Nephron (organoid): ENCODE measurements at regions not wholly inside any gene's neighbourhood (a gene's known extent, or its start where the extent isn't known, plus 50 kb on each side); places are given as distances from the start of the nearest gene placed in this dataset.

ENCODE experiments used
- H3K27ac Mint-ChIP-seq, 3 experiments: 2 replicates each; pipeline ENCODE4 v1.8.0; 2020; ENCODE audit warnings: mixed read lengths in 3 of 3, mild to moderate bottlenecking in 2 of 3, moderate library complexity in 1 of 3
- H3K27me3 Mint-ChIP-seq: 2 replicates; pipeline ENCODE4 v1.8.0; 2021; ENCODE audit warnings: low read depth, mild to moderate bottlenecking, moderate library complexity, mixed read lengths
- H3K36me3 Mint-ChIP-seq: 2 replicates; pipeline ENCODE4 v1.8.0; 2020; ENCODE audit warnings: low read depth, mixed read lengths
- H3K4me1 Mint-ChIP-seq: 2 replicates; pipeline ENCODE4 v1.8.0; 2020; ENCODE audit warnings: mixed read lengths
- H3K4me3 Mint-ChIP-seq, 3 experiments: 2 replicates each; pipeline ENCODE4 v1.8.0; 2020; ENCODE audit warnings: mild to moderate bottlenecking in 3 of 3, mixed read lengths in 3 of 3, moderate library complexity in 2 of 3
- H3K9me3 Mint-ChIP-seq: 2 replicates; pipeline ENCODE4 v1.8.0; 2020; ENCODE audit warnings: mixed read lengths
- TF ChIP-seq, protein P1 (sequence below), 3 experiments: fragments of 200-600 bp; sonication (generic); IDR thresholded peaks; one replicate each; pipeline ENCODE4 v1.5.0; 2021; ENCODE audit warnings: antibody characterized with exemption in 3 of 3; ENCODE audit not compliant: unreplicated experiment in 3 of 3

DNA sequence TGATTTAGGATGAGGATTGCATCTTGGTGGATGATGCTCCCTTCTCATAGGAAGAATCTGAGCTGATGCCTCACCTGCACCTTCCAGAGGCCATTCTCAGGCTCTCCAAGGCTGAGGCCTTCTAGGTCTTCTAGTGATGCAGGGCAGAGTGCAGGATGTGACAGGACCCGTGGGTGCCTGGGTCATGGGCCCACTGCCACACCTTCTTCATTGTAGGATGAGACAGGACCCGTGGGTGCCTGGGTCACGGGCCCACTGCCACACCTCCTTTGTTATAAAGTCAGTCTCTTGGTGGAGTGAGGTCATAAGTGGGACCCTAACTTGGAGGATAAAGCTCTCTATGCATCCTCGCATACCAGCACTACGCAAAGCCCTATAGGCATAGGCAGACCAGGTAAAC lies 109.9 kb upstream of the TCERG1L start:
- peaks cover 15% of the 10 kb centered on the region for H3K4me1 Mint-ChIP-seq
- no peaks in the 10 kb centered on the region for H3K36me3 Mint-ChIP-seq
- peaks cover 2% of the 10 kb centered on the region for H3K9me3 Mint-ChIP-seq
- TF ChIP-seq, protein P1, sequence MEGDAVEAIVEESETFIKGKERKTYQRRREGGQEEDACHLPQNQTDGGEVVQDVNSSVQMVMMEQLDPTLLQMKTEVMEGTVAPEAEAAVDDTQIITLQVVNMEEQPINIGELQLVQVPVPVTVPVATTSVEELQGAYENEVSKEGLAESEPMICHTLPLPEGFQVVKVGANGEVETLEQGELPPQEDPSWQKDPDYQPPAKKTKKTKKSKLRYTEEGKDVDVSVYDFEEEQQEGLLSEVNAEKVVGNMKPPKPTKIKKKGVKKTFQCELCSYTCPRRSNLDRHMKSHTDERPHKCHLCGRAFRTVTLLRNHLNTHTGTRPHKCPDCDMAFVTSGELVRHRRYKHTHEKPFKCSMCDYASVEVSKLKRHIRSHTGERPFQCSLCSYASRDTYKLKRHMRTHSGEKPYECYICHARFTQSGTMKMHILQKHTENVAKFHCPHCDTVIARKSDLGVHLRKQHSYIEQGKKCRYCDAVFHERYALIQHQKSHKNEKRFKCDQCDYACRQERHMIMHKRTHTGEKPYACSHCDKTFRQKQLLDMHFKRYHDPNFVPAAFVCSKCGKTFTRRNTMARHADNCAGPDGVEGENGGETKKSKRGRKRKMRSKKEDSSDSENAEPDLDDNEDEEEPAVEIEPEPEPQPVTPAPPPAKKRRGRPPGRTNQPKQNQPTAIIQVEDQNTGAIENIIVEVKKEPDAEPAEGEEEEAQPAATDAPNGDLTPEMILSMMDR (IDR thresholded peaks at IDR 0.05; ENCODE audit: unreplicated experiment in 3 of 3), result no peak
- peaks cover 39% of the 10 kb centered on the region for H3K27me3 Mint-ChIP-seq
- H3K27ac Mint-ChIP-seq, result no peak overlapping the region
- no peak overlapping the region for H3K4me3 Mint-ChIP-seq

DNA sequence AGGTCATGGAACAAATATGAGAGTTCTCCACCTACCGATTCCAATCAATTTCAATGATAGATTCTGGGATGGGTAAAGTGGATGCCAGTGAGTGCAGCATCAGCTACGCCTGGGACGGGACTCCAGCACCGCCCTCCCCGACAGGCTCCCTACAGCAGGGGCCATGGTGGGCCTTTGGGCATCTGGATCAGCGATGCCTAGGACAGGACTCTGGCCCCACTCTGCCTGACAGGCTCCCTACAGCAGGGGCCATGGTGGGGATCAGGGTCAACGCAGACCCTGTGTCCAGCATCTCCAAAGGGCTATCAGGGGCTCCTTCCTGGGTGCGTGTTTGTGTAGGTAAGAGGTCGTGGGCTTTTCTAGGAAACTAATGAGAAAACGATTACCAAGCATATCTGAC lies 111.2 kb upstream of the TCERG1L start:
- H3K27ac Mint-ChIP-seq, result no peak overlapping the region
- no peak overlapping the region for H3K4me3 Mint-ChIP-seq
- H3K27me3 Mint-ChIP-seq, result peaks cover 37% of the 10 kb centered on the region
- H3K4me1 Mint-ChIP-seq, result peaks cover 25% of the 10 kb centered on the region
- TF ChIP-seq, protein P1 (IDR thresholded peaks at IDR 0.05; ENCODE audit: unreplicated experiment in 3 of 3), result no peak
- no peaks in the 10 kb centered on the region for H3K36me3 Mint-ChIP-seq
- H3K9me3 Mint-ChIP-seq, result no peaks in the 10 kb centered on the region

DNA sequence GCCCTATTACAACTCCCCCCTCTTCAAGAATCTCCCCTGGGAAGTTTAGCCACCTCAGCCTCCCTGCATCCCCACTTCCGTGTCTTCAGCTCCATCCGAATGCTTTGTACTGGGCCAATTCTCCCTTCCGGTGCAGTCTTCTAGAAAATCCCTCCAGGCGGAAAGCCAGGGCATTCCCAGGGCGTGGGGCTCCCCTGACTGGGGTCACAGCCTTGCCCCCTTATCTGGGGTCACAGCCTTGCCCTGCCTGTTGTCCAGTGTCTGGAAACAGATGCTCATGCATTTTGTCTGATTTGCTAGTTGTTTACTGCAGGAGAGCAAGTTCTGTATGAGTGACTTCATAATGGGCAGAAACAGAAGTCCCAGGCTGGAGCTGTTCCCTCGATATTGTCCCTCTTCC lies 112.5 kb upstream of the TCERG1L start:
- TF ChIP-seq, protein P1 (IDR thresholded peaks at IDR 0.05; ENCODE audit: unreplicated experiment in 3 of 3), result no peak
- peaks cover 37% of the 10 kb centered on the region for H3K27me3 Mint-ChIP-seq
- H3K9me3 Mint-ChIP-seq, result no peaks in the 10 kb centered on the region
- peak overlapping the region in 1 of 3 experiments; percentile 7 for H3K27ac Mint-ChIP-seq
- H3K4me3 Mint-ChIP-seq, result peak overlapping the region in 1 of 3 experiments; percentile 11
- no peaks in the 10 kb centered on the region for H3K36me3 Mint-ChIP-seq
- H3K4me1 Mint-ChIP-seq, result peaks cover 28% of the 10 kb centered on the region

DNA sequence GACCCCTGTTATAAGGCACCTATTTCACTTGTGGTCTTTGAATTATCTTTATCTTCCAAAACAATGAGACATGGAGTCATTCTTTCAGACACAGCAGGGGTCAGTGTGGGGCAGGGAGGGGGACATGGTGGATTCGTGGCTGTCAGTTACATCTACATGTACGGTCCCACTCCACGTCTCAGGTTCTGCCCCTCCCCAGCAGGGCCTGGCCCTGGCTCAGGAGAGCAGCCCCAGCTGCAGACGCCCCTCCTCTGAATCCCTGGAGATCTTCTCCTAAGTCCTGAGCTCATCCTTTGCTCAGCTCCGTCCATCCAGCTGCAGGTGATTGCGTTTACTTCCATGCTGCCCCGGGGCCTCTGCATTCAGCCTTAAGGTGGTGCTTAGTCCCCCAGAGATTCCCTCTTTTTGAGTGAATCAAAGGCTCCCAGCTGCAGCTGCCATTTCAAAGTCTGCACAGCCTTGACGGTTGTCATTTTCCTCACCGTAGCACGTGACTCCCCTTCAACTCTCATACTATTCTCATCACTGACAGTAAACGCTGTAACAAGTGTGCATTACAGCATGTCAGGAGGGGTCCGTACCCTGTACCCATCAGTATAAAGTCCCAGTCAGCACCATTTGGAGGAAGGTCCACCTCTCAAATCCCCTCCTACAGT lies 113.4 kb upstream of the TCERG1L start:
- TF ChIP-seq, protein P1 (IDR thresholded peaks at IDR 0.05; ENCODE audit: unreplicated experiment in 3 of 3), result no peak
- Mint-ChIP-seq H3K27ac (no peak overlapping the region), H3K36me3 (no peaks in the 10 kb centered on the region), H3K4me3 (no peak overlapping the region), H3K4me1 (peaks cover 32% of the 10 kb centered on the region), H3K27me3 (peaks cover 40% of the 10 kb centered on the region), H3K9me3 (no peaks in the 10 kb centered on the region)

DNA sequence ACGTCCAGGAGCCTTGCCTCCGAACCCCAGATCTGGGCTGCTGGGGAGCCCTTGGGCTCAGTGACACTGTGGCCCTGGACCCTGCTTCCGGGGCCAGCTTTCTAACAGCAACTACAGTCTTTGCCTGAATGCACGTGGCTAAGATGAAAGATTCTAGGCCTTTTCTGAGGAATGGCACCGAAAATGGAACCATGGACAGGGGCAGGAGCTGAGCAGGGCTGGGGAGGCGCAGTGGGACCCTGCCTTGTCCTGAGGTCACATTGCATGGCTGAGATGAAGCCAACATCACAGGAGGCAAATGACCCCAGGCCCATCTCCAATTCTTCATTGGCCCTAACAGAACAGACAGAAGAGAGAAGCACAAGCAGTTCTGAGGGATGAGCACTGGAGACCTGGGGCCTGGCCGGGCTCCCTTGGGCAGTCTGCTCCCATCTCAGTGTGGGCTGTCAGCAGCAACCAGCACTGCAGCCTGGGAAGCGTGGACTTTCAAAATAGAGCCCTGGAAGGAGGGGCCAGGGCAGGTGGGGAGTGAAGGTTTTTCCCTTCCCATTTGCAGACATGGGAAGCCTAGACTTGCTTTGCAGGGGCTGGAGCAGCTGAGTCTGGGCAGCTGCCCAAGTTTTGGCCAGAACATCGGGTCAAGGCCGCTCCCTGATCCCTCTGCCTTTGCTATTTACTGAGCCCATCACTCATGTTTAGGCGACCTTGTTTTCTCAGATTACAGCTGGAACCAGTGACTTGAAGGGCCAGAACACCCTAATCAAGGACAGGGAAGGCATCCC lies 114.4 kb upstream of the TCERG1L start:
- Mint-ChIP-seq H3K27ac (peak overlapping the region in 1 of 3 experiments; percentile 17), H3K9me3 (no peaks in the 10 kb centered on the region), H3K27me3 (peaks cover 40% of the 10 kb centered on the region), H3K4me3 (no peak overlapping the region), H3K36me3 (no peaks in the 10 kb centered on the region), H3K4me1 (peaks cover 42% of the 10 kb centered on the region)
- TF ChIP-seq, protein P1 (IDR thresholded peaks at IDR 0.05; ENCODE audit: unreplicated experiment in 3 of 3), result no peak
